GM23338 (cell line): ENCODE measurements at regions not wholly inside any gene's neighbourhood (a gene's known extent, or its start where the extent isn't known, plus 50 kb on each side); places are given as distances from the start of the nearest gene placed in this dataset.

Experiments used
- ATAC-seq: fragments of 200-7000 bp; cut with Tn5 transposase; 3 replicates; pipeline ENCODE4 v1.9.1; 2020
- DNase-seq: peaks from one replicate; pipeline ENCODE4 v3.0.0-alpha.2; 2015; ENCODE audit warnings: low spot score
- H2AFZ ChIP-seq: fragments of 200-600 bp; sonication (generic); 2 replicates; pipeline ENCODE4 v1.8.0; 2016; ENCODE audit warnings: antibody characterized with exemption, mild to moderate bottlenecking, moderate library complexity
- H3F3A ChIP-seq: fragments of 200-600 bp; sonication (generic); replicated peaks from 2 replicates; pipeline ENCODE4 v1.8.0; 2017; ENCODE audit warnings: antibody characterized with exemption, mixed run types, low read depth
- H3K27ac ChIP-seq: fragments of 200-600 bp; sonication (generic); 2 replicates; pipeline ENCODE4 v1.6.1; 2016; ENCODE audit warnings: low read depth
- H3K27me3 ChIP-seq: fragments of 200-600 bp; sonication (generic); 2 replicates; pipeline ENCODE4 v1.8.0; 2016; ENCODE audit warnings: mild to moderate bottlenecking, mixed run types, moderate library complexity; ENCODE audit not compliant: insufficient read depth
- H3K36me3 ChIP-seq: fragments of 200-600 bp; sonication (generic); 2 replicates; pipeline ENCODE4 v1.8.0; 2016; ENCODE audit warnings: mild to moderate bottlenecking; ENCODE audit not compliant: insufficient read depth
- H3K4me1 ChIP-seq: fragments of 200-600 bp; sonication (generic); 2 replicates; pipeline ENCODE4 v1.8.0; 2016; ENCODE audit warnings: mild to moderate bottlenecking, moderate library complexity; ENCODE audit not compliant: insufficient read depth
- H3K4me2 ChIP-seq: fragments of 200-600 bp; sonication (generic); 2 replicates; pipeline ENCODE4 v1.7.1; 2017; ENCODE audit warnings: mixed run types
- H3K4me3 ChIP-seq: fragments of 200-600 bp; sonication (generic); 2 replicates; pipeline ENCODE4 v1.6.1; 2016; ENCODE audit warnings: mixed run types
- H3K79me2 ChIP-seq: fragments of 200-600 bp; sonication (generic); replicated peaks from 2 replicates; pipeline ENCODE4 v1.8.0; 2017; ENCODE audit warnings: mild to moderate bottlenecking; ENCODE audit not compliant: insufficient read depth
- H3K9me2 ChIP-seq: fragments of 200-600 bp; sonication (generic); 2 replicates; pipeline ENCODE4 v1.8.0; 2017; ENCODE audit not compliant: insufficient read depth
- H4K20me1 ChIP-seq: fragments of 200-600 bp; sonication (generic); replicated peaks from 2 replicates; pipeline ENCODE4 v1.8.0; 2017; ENCODE audit warnings: mild to moderate bottlenecking; ENCODE audit not compliant: insufficient read depth
- H3K27ac Mint-ChIP-seq: 2 replicates; pipeline ENCODE4 v1.8.0; 2020; ENCODE audit warnings: inconsistent platforms, mild to moderate bottlenecking, moderate library complexity, mixed read lengths
- H3K27me3 Mint-ChIP-seq: 3 replicates; pipeline ENCODE4 v1.8.0; 2022; ENCODE audit warnings: low read depth, mild to moderate bottlenecking, moderate library complexity, mixed read lengths, inconsistent platforms; ENCODE audit not compliant: insufficient read depth, poor library complexity
- H3K36me3 Mint-ChIP-seq: 3 replicates; pipeline ENCODE4 v1.8.0; 2021; ENCODE audit warnings: low read depth, mild to moderate bottlenecking, inconsistent platforms, moderate library complexity, mixed read lengths
- H3K4me1 Mint-ChIP-seq: 3 replicates; pipeline ENCODE4 v1.8.0; 2020; ENCODE audit warnings: mild to moderate bottlenecking, inconsistent platforms, mixed read lengths
- H3K4me3 Mint-ChIP-seq: 3 replicates; pipeline ENCODE4 v1.8.0; 2021; ENCODE audit warnings: moderate library complexity, mild to moderate bottlenecking, inconsistent platforms, mixed read lengths
- H3K9me3 Mint-ChIP-seq: 3 replicates; pipeline ENCODE4 v1.8.0; 2020; ENCODE audit warnings: moderate library complexity, mild to moderate bottlenecking, inconsistent platforms, mixed read lengths
- EZH2phosphoT487 ChIP-seq: fragments of 200-600 bp; sonication (generic); IDR thresholded peaks from one replicate; pipeline ENCODE4 v1.8.1; 2018; ENCODE audit warnings: antibody characterized with exemption; ENCODE audit not compliant: unreplicated experiment
- JUNB ChIP-seq: IDR thresholded peaks from one replicate; pipeline ENCODE4 v1.6.1; 2016; ENCODE audit warnings: antibody characterized with exemption; ENCODE audit not compliant: unreplicated experiment
- NANOG ChIP-seq: IDR thresholded peaks from 2 replicates; pipeline ENCODE4 v1.6.1; 2016; ENCODE audit warnings: antibody characterized with exemption, borderline replicate concordance
- STAT1 ChIP-seq: IDR thresholded peaks from one replicate; pipeline ENCODE4 v1.6.1; 2016; ENCODE audit warnings: antibody characterized with exemption; ENCODE audit not compliant: unreplicated experiment
- ZNF331 ChIP-seq: fragments of 250-450 bp; sonication (Bioruptor Pico); IDR thresholded peaks from 2 replicates; pipeline ENCODE4 v1.5.0; 2020; ENCODE audit warnings: low read depth, mild to moderate bottlenecking, moderate library complexity
- TF ChIP-seq, protein P1 (sequence below): IDR thresholded peaks from one replicate; pipeline ENCODE4 v1.6.1; 2018; ENCODE audit warnings: antibody characterized with exemption; ENCODE audit not compliant: unreplicated experiment
- TF ChIP-seq, protein P2 (sequence below): IDR thresholded peaks from 2 replicates; pipeline ENCODE4 v1.6.1; 2016; ENCODE audit warnings: antibody characterized with exemption
- TF ChIP-seq, protein P3 (sequence below), 2 experiments: fragments of 200-600 bp in 1 of 2; sonication (generic) in 1 of 2; conservative IDR thresholded peaks; 2 replicates each; pipeline versions ENCODE4 v1.5.1 to v1.6.1; 2016 to 2017; ENCODE audit warnings: antibody characterized with exemption in 2 of 2, low read depth in 2 of 2, mild to moderate bottlenecking in 2 of 2, moderate library complexity in 1 of 2

DNA sequence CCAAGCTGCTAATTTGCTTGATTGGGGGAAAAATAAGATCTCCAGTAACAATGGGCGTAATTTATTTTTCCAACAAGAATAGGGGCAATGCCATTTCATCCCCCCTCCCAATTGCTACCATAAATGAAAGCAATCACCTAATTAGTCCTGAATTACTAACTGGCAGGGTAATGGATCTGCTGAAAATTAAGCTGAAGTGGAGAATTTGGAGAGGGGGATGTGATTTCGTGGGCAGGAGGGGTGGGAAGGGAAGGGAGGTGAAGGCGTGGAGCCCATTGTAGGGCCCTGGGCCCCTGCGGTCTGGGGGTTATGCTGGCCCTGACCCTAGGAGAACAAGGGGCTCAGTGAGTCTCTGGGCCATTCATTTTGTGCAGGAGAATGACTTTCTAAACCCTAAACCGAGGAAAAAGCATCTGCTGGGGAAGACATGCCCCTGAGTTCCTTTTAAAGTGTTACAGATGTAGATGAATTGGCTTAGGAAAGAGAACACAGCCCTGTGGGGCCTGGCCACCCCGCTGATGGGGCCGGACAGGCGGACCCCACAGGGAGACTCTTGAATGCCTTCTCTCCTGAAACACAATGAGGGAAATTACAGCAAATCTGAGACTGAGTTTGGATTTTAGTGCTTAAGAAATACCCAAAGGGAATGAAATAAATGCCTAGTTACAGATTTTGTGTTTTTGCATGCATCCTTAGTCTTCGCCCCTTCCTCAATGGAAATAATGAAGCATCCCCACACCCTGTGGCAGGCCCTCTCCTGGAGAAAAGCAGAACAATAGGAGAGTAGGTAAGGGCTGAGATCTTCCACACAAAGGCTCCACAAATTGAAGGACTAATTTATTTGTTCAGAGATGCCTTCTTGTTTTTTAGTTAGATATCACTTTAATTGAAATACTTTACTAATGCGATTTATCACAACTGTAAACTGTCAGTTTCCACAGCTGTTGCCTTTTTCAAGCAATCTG lies 143.2 kb downstream of the PSAT1 start (continued):
- no peak for TF ChIP-seq ZNF331 (CRISPR knock-in tag)

DNA sequence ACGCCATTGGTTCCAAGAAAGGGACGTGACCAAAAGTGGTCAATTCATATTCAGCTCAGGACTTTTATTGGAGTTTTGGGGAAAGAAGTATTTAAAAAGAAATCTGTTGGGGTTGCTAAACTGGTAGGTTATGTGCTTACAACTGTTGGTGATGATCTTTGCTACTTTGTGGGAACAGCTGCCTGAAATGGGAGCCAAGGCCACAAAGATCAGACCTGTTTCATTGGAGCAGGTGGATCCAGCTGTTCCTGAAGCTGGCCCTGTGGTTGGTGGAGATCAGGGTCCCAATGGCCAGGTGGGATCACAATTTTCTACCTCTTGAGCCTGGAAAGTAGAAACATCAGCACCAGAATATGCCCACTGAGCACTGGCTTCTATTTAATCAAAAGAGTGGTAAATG lies 144.5 kb downstream of the PSAT1 start:
- no peak for DNase-seq
- no peak for ATAC-seq
- Histone ChIP-seq H3K27ac (no peak overlapping the region), H3K79me2 (no peaks in the 10 kb centered on the region), H3K4me1 (peaks cover 31% of the 10 kb centered on the region), H3K4me3 (no peak overlapping the region), H3K9me2 (no peaks in the 10 kb centered on the region), H3K27me3 (no peaks in the 10 kb centered on the region), H3K4me2 (no peak overlapping the region), H2AFZ (no peak overlapping the region), H3K36me3 (peaks cover 6% of the 10 kb centered on the region; the same call in 1 of the 2 replicates), H4K20me1 (no peaks in the 10 kb centered on the region), H3F3A (no peaks in the 10 kb centered on the region)
- peaks cover 5% of the 10 kb centered on the region for H3K27me3 Mint-ChIP-seq
- peaks cover 11% of the 10 kb centered on the region; the same call in 2 of the 3 replicates for H3K9me3 Mint-ChIP-seq
- H3K4me1 Mint-ChIP-seq, result peaks cover 34% of the 10 kb centered on the region
- TF ChIP-seq, protein P1, sequence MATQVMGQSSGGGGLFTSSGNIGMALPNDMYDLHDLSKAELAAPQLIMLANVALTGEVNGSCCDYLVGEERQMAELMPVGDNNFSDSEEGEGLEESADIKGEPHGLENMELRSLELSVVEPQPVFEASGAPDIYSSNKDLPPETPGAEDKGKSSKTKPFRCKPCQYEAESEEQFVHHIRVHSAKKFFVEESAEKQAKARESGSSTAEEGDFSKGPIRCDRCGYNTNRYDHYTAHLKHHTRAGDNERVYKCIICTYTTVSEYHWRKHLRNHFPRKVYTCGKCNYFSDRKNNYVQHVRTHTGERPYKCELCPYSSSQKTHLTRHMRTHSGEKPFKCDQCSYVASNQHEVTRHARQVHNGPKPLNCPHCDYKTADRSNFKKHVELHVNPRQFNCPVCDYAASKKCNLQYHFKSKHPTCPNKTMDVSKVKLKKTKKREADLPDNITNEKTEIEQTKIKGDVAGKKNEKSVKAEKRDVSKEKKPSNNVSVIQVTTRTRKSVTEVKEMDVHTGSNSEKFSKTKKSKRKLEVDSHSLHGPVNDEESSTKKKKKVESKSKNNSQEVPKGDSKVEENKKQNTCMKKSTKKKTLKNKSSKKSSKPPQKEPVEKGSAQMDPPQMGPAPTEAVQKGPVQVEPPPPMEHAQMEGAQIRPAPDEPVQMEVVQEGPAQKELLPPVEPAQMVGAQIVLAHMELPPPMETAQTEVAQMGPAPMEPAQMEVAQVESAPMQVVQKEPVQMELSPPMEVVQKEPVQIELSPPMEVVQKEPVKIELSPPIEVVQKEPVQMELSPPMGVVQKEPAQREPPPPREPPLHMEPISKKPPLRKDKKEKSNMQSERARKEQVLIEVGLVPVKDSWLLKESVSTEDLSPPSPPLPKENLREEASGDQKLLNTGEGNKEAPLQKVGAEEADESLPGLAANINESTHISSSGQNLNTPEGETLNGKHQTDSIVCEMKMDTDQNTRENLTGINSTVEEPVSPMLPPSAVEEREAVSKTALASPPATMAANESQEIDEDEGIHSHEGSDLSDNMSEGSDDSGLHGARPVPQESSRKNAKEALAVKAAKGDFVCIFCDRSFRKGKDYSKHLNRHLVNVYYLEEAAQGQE, result no peak
- TF ChIP-seq, protein P2, sequence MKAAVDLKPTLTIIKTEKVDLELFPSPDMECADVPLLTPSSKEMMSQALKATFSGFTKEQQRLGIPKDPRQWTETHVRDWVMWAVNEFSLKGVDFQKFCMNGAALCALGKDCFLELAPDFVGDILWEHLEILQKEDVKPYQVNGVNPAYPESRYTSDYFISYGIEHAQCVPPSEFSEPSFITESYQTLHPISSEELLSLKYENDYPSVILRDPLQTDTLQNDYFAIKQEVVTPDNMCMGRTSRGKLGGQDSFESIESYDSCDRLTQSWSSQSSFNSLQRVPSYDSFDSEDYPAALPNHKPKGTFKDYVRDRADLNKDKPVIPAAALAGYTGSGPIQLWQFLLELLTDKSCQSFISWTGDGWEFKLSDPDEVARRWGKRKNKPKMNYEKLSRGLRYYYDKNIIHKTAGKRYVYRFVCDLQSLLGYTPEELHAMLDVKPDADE, result no peak
- TF ChIP-seq JUNB (no peak), EZH2phosphoT487 (no peak), NANOG (no peak), STAT1 (no peak)
- TF ChIP-seq, protein P3, sequence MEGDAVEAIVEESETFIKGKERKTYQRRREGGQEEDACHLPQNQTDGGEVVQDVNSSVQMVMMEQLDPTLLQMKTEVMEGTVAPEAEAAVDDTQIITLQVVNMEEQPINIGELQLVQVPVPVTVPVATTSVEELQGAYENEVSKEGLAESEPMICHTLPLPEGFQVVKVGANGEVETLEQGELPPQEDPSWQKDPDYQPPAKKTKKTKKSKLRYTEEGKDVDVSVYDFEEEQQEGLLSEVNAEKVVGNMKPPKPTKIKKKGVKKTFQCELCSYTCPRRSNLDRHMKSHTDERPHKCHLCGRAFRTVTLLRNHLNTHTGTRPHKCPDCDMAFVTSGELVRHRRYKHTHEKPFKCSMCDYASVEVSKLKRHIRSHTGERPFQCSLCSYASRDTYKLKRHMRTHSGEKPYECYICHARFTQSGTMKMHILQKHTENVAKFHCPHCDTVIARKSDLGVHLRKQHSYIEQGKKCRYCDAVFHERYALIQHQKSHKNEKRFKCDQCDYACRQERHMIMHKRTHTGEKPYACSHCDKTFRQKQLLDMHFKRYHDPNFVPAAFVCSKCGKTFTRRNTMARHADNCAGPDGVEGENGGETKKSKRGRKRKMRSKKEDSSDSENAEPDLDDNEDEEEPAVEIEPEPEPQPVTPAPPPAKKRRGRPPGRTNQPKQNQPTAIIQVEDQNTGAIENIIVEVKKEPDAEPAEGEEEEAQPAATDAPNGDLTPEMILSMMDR (conservative IDR thresholded peaks at IDR 0.05; ENCODE audit: low read depth in 2 of 2), result no peak
- H3K4me3 Mint-ChIP-seq, result no peak overlapping the region
- no peak overlapping the region for H3K27ac Mint-ChIP-seq
- peaks cover 23% of the 10 kb centered on the region for H3K36me3 Mint-ChIP-seq
